ENCODE measurements at regions not wholly inside any gene's neighbourhood (a gene's known extent, or its start where the extent isn't known, plus 50 kb on each side); places are given as distances from the start of the nearest gene placed in this dataset.
"Not testable (repeated sequence)": the region's sequence is repeated elsewhere in the genome, so short reads cannot be mapped to it uniquely, and the experiment has no call there.

- ATAC-seq: no peak
Measured at GRCh38 chr4:79217025-79217424, 108.8 kb downstream of the NAA11 start.

GRCh38 chr4:79213702-79214101, 112.2 kb downstream of the NAA11 start:
- no peak for ATAC-seq

GRCh38 chr4:79213010-79213409, 112.9 kb downstream of the NAA11 start:
- no peak for ATAC-seq

GRCh38 chr4:79212311-79212710, 113.5 kb downstream of the NAA11 start:
- ATAC-seq: no peak

- ATAC-seq: no peak
Measured at GRCh38 chr4:79211490-79211889, 114.4 kb downstream of the NAA11 start.

GRCh38 chr4:79210636-79211049, 115.2 kb downstream of the NAA11 start:
- no peak for ATAC-seq

GRCh38 chr4:79209822-79210635, 115.8 kb downstream of the NAA11 start:
- peak; percentile 93 for ATAC-seq

GRCh38 chr4:79209081-79209480, 116.8 kb downstream of the NAA11 start:
- ATAC-seq: no peak

- ATAC-seq: no peak
Measured at GRCh38 chr4:79207281-79207680, 118.6 kb downstream of the NAA11 start.

GRCh38 chr4:79206660-79207059, 119.2 kb downstream of the NAA11 start:
- no peak for ATAC-seq

GRCh38 chr4:79205121-79205520, 120.7 kb downstream of the NAA11 start:
- no peak for ATAC-seq

GRCh38 chr4:79201971-79202370, 123.9 kb downstream of the NAA11 start:
- no peak for ATAC-seq

- ATAC-seq: no peak
Measured at GRCh38 chr4:79199743-79200142, 126.1 kb downstream of the NAA11 start.

- no peak for ATAC-seq
Measured at GRCh38 chr4:79198951-79199587, 126.8 kb downstream of the NAA11 start.

GRCh38 chr4:79197275-79198009, 128.4 kb downstream of the NAA11 start:
- peak; percentile 88 for ATAC-seq

GRCh38 chr4:79191292-79191691, 134.6 kb downstream of the NAA11 start:
- not testable (repeated sequence) for ATAC-seq

GRCh38 chr4:79185526-79186045, 140.3 kb downstream of the NAA11 start:
- no peak for ATAC-seq

GRCh38 chr4:79184476-79184875, 141.4 kb downstream of the NAA11 start:
- ATAC-seq: no peak

GRCh38 chr4:79182209-79182608, 143.7 kb downstream of the NAA11 start:
- ATAC-seq: no peak

GRCh38 chr4:79181190-79181589, 144.7 kb downstream of the NAA11 start:
- no peak for ATAC-seq

- ATAC-seq: peak; percentile 42
Measured at GRCh38 chr4:79178760-79179159, 147.1 kb downstream of the NAA11 start.

GRCh38 chr4:79177388-79177787, 148.5 kb downstream of the NAA11 start:
- no peak for ATAC-seq

GRCh38 chr4:79176351-79176750, 149.5 kb downstream of the NAA11 start:
- no peak for ATAC-seq

All from esophagus mucosa (tissue), 1 donor.